ENCODE measurements at regions not wholly inside any gene's neighbourhood (a gene's known extent, or its start where the extent isn't known, plus 50 kb on each side); places are given as distances from the start of the nearest gene placed in this dataset.
"Not testable (repeated sequence)": the region's sequence is repeated elsewhere in the genome, so short reads cannot be mapped to it uniquely, and the experiment has no call there.

DNA sequence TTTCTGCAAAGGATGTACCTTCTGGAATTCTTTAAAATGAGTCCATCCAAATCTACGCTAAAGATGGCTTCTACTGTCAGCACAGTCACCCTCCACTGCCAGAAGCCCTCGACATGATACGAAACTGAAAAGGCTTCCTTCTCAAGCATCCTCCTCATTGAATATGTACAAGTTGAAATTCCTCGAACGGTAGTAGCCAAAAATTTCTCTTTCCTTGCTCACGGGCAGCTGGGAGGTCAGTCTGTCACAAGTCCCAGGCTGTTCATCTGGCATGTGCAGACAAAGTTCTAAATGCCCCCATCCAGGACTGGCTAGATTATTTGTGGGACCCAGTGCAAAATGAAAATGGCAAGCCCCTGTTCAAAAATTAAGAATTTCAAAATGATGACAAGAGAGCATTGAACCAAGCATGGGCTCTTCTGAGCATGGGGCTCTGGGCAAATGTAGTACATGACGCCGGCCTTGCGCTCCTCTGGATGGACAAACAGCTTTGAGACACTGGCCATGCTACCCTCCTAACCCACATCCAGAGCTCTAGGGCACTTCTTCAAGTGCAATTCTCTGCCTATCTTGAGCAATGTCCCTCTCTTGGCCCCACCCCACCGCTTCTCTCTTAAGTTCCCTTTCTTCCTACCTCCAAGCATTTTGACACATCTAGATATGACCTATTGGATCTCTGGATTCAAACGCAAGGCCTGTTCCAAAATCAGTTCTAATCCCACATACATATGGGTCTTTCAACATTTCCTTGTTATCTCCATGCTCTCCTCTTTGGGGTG lies 78.9 kb upstream of the FLT1 start:
- no peak for DNase-seq

DNA sequence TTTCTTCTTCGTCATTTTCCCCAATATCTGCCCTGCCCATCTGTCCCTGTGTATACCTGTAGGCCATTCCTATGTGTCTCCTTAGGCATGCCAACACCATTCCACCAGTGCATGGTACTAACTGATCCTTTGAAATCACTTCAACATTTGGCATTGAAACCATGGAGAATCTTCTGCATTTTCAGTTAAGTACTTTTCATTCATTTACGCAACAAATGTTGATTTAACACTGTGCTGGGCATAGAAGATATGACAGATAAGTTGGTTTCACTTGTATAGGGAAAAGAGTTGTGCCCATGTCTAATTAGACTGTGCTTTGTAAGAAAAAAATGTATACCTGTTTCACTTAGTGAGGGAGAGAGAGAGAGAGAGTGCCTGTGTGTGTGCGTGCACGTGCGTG lies 77.9 kb upstream of the FLT1 start:
- no peak for DNase-seq

DNA sequence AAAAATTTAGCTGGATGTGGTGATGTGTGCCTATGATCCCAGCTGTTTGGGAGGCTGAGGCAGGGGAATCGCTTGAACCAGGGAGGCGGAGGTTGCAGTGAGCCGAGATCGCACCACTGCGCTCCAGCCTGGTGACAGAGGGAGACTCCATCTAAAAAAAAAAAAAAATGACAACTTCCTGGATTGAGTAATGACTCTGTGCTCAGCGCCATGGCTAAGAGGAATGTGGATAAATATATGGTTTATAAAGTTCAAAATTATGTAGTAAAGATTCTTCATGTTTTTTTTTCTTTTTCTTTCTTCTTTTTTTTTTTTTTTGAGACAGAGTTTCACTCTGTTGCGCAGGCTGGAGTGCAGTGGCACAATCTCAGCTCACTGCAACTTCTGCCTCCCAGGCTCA lies 75.4 kb upstream of the FLT1 start:
- DNase-seq, result not testable (repeated sequence)

DNA sequence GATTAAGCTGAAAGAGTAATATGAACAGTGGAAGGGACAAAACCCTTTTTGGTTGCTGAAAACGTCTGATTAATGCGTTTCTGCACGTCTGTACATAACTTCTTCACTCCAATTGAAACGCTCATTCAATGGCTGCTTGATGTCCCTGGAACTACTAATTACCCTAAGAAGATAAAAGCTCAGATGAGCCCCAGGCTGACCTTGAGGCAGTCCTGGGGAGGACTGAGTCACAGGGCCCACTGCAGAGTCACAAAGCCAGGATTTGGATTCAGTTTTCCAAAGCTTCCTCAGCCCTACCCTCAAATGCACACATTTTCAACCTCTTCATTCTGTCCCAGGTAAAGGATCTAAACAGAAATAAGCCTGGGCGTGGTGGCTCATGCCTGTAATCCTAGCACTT lies 75.0 kb upstream of the FLT1 start:
- no peak for DNase-seq

DNA sequence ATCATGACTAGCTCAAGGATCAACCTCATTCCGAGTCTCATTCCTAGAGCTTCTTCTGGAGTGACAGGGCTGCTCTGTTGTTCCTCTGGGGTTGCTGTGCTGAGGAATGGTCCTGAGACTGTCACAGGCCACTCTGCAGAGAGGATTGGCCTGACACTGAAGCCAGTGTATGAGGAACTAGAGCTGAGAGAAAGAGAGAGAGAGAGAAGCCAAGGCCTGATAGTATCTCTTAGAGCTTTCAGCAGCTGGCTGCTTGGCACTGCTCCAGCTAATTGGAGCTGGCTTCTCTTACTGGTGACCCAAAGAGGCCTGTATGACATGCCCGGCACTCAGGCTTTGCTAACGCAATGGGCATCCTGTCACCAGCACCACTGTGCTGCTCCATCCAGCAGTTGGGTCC lies 73.4 kb upstream of the FLT1 start:
- DNase-seq, result no peak

DNA sequence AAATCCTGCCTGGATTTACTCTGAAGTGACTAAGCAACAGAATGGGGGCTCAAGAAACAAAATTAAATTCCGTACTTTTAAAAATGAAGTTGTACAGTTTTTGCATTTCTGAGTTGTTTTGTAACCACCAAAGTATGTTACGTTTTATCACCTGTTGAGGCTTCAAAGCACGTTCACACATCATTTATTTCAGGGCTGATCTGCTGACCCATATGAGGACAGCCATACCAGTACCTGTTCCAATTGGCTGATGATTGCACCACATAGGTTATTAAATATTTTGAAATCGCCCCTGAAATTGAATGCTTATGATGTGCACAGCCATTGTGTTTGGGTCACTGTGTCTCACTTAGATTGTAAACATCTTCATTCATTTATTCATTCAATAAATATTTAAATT lies 72.0 kb upstream of the FLT1 start:
- DNase-seq, result no peak

DNA sequence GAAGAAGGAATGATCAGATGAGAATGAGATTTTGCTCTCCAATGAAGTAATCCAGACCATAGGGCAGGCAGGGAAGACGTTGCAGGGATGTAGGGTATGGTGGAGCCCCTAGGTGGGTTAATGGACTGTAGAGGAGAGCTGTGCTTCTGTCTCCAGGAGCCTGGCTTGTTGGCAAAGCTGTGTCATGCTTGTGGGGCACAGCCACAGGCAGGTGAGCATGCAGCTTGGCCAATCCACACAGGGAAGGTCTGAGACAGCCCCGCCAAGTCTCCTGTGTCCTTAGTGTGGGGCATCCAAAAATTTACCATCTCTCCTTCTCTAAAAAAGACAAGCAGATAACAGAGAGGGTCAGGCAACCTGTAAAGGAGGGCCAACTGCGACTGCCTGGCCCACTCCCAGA lies 71.4 kb upstream of the FLT1 start:
- no peak for DNase-seq

DNA sequence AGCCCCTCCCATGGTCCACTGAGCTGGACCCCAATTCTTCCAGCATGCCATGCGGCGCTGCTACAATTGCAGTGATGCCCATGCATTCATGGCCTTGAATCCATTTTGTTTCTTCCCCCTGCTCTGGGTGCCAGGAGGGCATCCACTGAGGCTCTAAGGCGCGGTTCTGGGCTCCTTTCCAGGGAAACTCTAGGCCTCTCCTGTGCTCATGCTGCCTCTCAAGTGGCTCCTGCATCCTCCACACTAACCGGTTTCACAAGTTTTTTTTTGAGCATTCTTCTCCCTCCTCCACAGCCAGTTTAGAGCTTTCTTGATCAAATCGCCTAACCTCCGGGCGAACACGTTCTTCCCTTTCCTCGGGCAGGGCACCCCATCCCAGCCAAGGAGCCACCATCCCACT lies 69.1 kb upstream of the FLT1 start:
- DNase-seq, result no peak

DNA sequence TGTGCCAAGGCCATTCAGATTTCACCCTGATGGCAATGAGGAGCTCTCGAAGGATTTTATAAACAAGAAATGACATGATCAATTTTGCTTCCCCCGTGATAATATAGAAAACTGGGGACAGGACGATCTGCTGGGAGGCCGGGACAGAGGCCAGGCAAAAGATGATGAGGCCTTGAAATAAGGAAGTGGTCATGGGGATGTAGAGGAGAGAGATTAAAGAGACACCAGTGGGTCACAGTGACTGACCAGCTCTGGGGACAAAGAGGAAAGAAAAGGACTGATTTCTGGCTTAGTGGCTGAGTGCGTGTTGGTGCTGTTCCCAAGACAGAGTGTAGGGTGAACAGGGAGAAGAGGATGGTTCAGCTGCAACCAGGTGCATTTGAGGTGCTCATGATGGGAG lies 68.7 kb upstream of the FLT1 start:
- DNase-seq, result no peak

DNA sequence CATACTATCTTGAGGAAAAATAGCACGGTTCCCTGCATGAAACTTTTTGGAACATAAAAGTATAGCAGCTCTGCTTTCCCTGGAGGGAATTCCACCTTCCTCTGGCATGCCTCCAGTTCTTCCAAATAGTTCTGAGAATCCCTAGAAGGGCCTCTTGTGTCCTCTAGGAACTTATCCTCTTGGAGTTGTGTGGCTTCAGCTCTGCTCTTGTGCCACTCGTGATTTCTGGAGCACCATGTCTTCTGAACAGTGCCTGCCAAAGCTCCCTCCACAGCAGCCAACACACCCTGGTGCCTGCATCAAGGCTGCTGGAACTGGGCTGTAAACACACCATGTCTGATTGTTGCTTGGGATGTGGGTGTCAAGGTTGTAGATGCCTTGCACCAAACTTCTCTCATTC lies 65.7 kb upstream of the FLT1 start:
- DNase-seq, result no peak

DNA sequence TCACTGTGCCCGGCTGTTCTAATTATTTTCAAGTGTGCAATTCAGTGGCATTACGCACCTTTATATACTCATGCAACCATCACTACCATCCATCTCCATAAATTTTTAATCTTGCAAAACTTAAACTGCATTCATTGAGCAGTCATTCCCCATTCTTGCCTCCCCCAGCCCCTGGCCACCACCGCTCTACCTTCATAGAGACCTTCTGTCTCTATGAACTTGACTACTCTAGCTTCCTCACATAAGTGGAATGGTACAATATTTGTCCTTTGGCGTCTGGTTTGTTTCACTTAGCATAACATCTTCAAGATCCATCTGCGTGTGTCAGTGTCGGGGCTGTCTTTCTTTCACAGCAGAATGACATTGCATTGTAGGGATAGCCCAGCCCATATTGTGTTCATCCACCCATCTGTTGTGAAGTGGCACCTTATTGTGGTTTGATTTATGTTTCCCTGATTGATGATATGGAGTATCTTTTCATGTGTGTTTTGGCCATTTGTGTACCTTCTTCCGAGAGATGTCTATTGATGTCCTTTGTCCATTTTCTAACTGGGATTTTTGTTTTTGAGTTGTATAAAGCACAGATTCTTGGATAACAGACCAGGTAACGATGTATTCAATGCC lies 64.8 kb upstream of the FLT1 start:
- no peak for DNase-seq

DNA sequence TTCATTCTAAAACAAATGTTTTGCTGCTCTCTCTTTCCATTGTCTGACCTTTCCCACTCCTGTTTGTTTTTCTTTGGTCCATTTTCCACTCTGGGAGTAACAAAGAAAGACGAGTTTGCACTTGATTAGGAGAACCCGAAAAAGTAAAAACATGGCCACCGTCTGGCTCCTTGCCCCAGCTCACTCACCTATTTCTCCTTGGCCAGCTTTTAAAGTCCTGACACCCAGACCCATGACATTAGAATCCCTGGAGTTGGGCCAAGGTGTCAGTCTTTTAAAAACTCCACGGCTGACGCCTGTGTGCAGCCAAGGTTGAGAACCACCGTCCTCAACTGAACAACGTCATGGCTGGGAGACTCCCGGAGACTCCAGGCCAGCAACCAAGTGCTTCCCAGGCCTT lies 63.6 kb upstream of the FLT1 start:
- DNase-seq, result no peak

DNA sequence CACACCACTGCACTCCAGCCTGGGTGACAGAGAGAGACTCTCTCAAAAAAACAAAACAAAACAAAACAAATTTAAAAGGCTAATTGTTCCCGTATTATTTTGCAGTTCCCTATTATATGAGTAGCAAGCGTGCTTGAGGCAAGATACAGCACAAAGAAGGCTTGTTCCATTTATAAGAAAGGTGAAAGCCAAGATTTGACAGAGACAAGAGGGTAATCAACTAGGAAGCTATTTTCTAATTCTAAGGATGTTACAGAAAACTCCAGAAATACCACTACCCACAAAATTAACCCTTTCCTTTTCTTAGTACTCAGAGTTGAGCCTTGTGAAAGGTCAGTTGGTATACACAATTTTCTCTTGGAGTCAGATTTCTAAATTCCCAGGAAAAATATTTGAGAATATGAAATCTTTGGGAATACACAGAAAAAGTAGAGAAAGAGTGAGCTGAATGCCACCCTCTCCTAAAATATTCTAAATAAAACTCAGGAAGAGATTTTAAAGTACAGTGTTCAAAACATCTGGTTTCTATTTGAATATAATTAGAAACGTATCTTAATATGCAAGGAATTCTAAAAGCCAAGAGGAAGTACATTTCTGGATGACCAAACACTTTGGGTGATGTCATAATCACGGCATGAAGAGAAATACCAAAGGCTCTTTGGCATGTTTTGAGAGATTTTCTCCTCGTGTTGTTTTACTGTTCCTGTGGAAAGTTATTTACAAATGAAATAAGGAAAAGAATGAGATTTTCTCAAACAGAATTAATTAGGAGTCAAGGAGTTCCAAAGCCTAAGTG lies 63.0 kb upstream of the FLT1 start:
- DNase-seq, result no peak

DNA sequence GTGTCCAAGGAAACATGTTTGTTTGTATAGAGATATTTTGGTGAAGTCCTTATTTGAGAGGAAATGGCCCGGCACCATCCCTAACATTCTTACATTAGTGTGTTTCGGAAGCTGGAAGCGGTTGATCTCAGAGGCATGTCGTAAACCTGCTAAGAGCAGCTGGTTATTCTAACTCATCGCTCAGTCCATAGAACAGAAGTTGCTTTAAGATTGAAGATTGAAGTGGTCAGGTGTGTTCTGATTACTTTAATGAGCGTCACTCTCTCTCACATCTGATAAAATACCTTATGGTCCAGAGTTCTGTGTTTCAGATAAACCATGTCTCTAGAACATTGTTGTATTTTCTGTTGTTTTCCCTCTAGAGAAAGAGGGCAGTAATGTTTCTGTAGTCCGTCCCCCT lies 60.2 kb upstream of the FLT1 start:
- DNase-seq, result no peak

DNA sequence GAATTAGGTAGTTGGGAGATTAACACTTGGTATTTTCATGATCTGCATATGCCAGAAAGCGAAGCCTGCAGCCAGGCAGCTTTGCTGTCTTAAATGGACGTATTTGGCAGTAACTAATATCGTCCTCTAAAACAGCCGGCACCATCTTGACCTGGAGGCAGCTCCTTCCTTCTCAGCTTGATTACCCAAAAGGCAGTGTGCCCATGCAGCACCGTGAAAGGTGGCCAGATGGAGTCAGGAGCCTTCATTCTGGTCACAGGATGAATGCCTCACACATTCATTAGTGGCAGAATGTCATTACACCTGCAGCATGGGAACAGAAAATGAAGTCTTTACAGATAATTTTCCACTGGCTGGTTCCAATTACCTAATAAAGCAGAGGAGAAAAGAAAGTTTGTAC lies 59.0 kb upstream of the FLT1 start:
- no peak for DNase-seq

DNA sequence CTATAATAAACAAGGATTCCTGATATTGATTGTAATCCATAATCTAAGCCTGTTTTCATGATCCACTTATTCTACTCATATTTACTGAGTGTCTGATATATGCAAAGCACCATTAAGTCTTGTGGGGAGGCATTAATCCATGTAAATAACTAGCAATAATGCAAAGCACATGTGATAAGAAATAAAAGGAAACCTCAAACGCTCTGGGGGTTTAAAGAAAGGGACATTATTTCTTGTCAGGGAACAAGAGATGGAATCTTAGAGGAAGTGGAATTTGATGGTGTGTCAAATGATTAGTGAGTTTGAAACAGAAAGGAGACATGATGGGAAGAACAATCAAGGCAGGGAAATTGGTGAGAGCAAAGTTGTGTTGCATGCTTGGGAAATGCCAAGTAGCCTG lies 57.4 kb upstream of the FLT1 start:
- no peak for DNase-seq

DNA sequence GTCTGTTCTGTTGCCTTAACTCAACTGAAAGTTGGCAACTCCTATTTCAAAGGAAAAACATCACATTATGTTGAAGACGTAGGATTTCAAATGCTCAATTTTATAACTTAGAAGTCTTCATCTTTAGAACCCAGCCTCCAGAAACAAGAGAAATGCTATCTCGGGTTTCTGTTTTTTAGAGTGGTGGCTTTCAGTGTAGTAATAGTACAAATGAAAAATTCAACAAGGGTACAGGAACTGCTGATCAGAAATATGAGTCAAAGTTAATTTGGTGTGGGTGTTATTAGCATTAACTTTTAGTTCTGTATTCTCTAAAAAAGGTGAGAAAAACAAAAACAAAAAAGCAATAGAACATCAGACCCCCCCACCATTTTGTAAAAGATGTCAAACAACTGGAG lies 56.6 kb upstream of the FLT1 start:
- no peak for DNase-seq

DNA sequence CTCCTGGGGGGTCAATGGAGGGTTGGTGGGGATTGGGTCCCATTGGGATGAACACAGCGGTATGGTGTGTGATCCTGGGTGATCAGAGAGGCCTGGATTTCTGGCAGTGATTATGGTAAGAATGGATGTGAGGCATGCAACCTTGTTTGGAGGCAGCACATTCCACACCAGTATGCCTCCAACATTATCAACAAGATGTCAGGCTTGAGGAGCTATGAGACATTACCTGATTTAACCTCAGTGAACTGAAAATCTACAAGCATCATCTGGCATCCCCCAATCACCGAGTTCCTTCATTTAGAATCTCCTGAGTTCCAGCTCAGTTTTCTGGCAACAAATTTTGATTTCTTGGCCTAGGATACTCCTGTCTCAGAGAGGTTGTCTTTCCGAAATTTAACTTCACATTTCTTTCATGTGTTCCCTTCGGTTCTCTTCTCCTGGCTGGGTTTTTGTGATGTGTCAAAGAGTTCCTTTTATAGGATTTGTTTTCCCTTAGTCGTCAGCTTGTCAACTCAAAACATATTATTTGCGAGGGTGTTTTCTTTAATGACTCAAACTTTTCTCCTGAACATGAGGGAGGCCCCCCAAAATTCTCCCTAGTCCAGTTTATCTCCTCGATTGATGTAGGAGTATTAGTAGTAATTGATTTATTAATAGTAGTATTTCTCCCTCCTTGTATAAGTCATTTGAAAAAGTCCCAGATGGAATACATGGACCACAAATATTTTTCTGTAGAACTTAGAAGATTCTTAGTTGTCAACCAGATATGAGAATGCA lies 56.0 kb upstream of the FLT1 start:
- no peak for DNase-seq

DNA sequence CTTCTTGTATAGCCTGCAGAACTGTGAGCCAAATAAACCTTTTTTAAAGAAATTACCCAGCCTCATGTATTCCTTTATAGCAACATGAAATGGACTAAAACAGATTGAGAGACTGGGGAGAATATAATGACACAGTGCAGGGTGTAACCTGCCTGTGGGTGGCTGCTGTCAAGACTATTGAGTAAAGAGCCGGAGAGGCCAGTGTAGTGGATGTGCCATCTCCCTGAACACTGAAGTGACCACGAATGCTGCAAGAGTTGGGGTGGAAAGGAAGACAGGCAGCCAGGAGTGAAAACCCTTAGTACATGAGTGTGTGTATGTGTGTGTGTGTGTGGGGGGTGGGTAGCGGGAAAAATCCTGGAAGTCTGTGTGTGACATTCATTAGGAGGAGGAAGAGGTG lies 55.2 kb upstream of the FLT1 start:
- DNase-seq, result no peak

DNA sequence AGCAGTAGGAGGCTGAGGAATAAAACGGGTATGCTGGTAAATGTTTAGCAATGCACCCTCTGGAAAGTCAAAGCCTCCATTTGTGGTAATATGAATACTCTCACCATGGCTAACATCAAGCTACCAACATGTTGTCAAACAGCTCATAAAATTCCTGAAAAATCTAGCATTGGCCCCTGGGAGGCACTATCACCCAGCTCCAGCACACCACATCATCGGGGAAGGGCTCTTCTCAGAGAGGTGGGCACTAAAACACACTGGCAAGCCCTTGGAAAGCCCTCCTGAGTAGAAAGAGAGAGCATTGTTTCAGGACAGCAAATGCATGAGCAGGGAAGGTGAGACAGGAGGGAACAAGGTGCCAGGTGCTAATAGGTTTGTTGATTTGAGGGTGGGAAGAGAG lies 53.9 kb upstream of the FLT1 start:
- no peak for DNase-seq

DNA sequence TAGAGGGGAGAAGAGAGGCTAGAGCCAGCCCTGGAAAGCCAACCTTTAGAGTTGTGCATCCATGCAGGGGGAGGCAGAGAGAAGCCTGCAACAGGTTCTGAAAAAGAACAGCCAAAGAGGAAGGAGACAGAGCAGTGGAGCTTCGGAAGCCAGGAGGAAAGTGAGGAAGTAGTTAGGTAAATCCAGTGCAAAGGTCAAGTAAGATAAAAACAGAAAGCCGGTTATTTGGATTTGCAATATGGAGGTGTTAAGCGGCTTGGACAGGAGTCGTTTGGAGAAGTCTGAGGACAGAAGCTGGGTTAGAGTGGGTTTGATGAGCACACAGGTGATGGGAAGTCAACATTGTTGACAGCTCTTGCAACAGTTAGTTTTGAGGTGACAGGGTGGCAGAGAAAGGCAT lies 53.5 kb upstream of the FLT1 start:
- DNase-seq, result no peak

DNA sequence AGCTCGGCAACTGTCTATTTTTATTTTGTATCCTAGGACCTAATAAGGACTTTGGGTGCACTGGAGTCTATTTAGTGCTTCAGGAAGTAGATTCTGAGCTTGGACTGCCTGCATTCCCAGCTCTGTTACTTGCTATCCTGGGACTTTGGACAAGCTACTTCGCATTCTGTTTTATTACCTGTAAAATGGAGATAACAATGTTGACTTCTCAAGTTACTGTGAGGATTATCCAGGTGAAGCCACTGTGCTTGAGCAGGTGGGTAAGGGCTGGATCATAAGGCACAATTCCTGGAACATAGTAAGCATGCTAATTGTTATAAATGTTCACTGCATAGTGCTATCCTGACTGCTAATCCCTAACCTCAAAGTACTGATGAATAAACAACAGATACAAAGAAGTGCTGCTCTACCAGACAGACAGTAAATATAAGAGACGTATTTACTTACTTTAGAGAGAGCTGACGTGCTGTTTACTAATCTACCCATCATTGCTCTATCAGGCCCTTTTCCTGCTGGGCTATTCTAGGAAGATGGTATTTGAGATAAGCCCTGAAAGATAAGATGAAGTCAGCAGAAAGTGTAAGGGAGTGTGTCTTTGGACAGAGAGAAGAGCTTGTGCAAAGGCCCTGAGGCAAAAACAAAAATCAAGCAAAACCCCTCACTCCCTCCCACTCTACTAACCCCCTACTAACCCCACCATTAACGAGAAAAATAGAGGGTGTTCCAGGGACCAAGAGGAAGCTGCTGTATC lies 50.8 kb upstream of the FLT1 start:
- DNase-seq, result no peak
